ENCODE measurements at regions not wholly inside any gene's neighbourhood (a gene's known extent, or its start where the extent isn't known, plus 50 kb on each side); places are given as distances from the start of the nearest gene placed in this dataset.

DNA sequence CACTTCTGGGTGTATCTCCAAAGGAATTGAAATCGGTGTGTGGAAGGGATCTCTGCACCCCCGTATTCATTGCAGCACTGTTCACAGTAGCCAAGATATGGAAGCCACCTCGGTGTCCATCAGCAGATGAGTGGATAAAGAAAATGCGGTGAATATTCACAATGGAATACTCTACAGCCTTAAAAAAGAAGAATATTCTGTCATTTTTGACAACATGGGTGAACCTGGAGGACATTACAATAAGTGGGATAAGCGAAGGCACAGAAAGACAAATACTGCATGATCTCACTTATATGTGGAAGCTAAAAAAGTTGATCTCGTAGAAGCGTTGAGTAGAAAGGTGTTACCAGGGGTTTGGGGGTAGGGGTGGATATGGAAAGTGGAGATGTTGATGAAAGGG is 111.9 kb downstream of the BEGAIN start:
- no peak for DNase-seq (ENCODE audit: low spot score)
- TF ChIP-seq, protein P1, sequence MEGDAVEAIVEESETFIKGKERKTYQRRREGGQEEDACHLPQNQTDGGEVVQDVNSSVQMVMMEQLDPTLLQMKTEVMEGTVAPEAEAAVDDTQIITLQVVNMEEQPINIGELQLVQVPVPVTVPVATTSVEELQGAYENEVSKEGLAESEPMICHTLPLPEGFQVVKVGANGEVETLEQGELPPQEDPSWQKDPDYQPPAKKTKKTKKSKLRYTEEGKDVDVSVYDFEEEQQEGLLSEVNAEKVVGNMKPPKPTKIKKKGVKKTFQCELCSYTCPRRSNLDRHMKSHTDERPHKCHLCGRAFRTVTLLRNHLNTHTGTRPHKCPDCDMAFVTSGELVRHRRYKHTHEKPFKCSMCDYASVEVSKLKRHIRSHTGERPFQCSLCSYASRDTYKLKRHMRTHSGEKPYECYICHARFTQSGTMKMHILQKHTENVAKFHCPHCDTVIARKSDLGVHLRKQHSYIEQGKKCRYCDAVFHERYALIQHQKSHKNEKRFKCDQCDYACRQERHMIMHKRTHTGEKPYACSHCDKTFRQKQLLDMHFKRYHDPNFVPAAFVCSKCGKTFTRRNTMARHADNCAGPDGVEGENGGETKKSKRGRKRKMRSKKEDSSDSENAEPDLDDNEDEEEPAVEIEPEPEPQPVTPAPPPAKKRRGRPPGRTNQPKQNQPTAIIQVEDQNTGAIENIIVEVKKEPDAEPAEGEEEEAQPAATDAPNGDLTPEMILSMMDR (IDR thresholded peaks at IDR 0.05; ENCODE audit: extremely low read depth, missing control alignments), result no peak

- no peak for DNase-seq (ENCODE audit: low spot score)
- TF ChIP-seq, protein P1 (IDR thresholded peaks at IDR 0.05; ENCODE audit: extremely low read depth, missing control alignments), result no peak
Measured at GRCh38 chr14:100476012-100476822, 111.0 kb downstream of the BEGAIN start.

DNA sequence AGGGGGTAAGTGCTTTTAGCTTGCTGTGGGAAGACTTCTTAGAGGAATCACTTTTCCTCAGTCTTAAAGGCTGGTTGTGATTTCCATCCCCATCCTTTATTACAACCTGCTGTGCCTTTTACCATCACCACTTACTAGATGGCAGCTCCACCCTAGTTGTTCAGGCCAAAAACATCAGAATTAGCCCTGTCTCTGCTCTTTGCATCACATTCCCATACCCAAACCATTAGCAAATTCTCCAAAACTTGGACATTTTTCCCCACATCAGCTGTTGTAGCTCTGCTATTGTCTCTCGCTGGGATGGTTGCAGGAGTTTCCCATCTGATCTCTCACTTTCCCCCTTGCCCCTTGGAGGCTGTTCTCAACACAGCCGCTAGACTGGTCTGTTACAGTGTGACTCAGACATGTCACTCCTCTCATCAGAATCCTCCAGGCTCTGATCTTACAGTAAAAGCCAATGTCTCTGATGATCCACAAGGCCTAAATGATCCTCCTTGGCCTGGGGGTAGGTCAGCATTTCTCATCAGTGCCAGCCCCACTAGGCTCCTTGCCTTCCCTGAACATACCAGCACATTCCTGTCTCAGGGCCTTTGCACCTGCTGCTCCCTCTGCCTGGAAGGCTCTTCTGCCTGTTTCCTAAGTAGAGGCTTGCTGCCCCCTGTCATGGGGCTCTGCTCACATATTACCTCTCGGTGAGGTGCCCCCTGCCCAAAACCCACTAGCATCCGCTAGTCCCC is 102.5 kb downstream of the BEGAIN start:
- TF ChIP-seq, protein P1 (IDR thresholded peaks at IDR 0.05; ENCODE audit: extremely low read depth, missing control alignments), result no peak
- DNase-seq (ENCODE audit: low spot score), result no peak

DNA sequence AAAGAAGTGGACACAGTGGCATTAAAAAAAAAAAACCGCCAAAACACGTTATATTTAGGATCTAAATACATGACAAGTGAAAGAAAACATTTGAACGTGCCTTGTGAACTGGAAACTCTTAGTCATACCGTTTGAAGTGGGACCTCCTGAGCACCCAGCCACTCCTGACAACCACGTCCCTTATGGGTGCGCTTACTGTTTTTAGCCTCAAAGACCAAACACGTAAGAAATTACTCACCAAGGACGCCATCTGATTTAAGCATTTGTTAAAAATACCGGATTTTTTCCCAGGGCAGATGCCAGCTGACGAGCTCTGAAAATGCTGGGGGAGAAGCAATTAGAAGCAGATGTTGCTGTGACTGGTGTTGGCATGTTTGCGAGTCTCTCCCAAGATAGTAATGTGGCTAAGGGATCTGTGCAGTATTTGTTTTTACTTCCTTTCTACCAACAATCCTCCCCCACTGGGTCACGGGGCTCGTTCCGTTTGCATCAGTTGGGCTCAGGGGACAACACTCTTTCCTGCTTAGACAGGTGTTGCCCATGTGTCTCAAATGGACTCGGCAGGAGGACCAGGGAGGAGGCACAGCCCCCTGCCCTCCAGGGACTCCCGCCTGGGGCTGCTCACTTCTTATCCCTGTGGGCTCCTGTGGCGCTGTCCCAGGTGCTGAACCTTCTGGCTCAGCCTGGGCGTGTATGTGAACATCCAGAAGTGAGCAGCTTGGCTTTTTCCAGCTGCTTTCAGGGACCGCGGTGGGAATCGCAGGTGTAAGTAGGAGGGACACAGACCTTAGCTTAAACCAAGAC is 101.0 kb downstream of the BEGAIN start:
- DNase-seq (ENCODE audit: low spot score), result peak; percentile 77
- TF ChIP-seq, protein P1 (IDR thresholded peaks at IDR 0.05; ENCODE audit: extremely low read depth, missing control alignments), result no peak
